H1 (cell line): ENCODE measurements at regions not wholly inside any gene's neighbourhood (a gene's known extent, or its start where the extent isn't known, plus 50 kb on each side); places are given as distances from the start of the nearest gene placed in this dataset.

Source experiments
- CTCF ChIA-PET: fragments of 300-600 bp; sonication (Branson Sonifier 250); formaldehyde crosslinking; loops from one replicate; lab custom pipeline; 2021; ENCODE audit not compliant: partially characterized antibody; lab: Charles Lee
- POLR2A ChIA-PET: fragments of 300-600 bp; sonication (Branson Sonifier 250); formaldehyde crosslinking; loops from one replicate; lab custom pipeline; 2021; ENCODE audit warnings: inconsistent platforms; ENCODE audit not compliant: partially characterized antibody; lab: Charles Lee
- DNase-seq, 2 experiments: peaks; one replicate each; pipeline versions ENCODE4 v3.0.0 to v3.0.0-alpha.2; 2010 to 2022; ENCODE audit warnings: low spot score in 2 of 2, low read depth in 1 of 2, mixed read lengths in 1 of 2
- FAIRE-seq: peaks from 2 replicates; lab custom pipeline; 2011; peaks lifted over from hg19 to GRCh38; lab: Jason Lieb, UNC
- H2AFZ ChIP-seq: 2 replicates; pipeline ENCODE4 v1.8.1; 2012; ENCODE audit warnings: low read length, inconsistent platforms
- H2AK5ac ChIP-seq: 2 replicates; pipeline ENCODE4 v1.6.1; 2013; ENCODE audit warnings: low read depth, low read length
- H2BK120ac ChIP-seq: replicated peaks from 2 replicates; pipeline ENCODE3; 2013; ENCODE audit warnings: low read depth, low read length, inconsistent platforms
- H2BK12ac ChIP-seq: 2 replicates; pipeline ENCODE4 v1.6.1; 2013; ENCODE audit warnings: low read depth, low read length
- H2BK15ac ChIP-seq: 2 replicates; pipeline ENCODE4 v1.6.1; 2013; ENCODE audit warnings: low read length
- H2BK20ac ChIP-seq: 2 replicates; pipeline ENCODE4 v1.6.1; 2013; ENCODE audit warnings: low read length
- H2BK5ac ChIP-seq: 2 replicates; pipeline ENCODE4 v1.6.1; 2013; ENCODE audit warnings: low read depth, low read length
- H3K14ac ChIP-seq: 2 replicates; pipeline ENCODE4 v1.6.1; 2013; ENCODE audit warnings: inconsistent platforms; ENCODE audit not compliant: insufficient read length
- H3K18ac ChIP-seq: 2 replicates; pipeline ENCODE4 v1.6.1; 2013; ENCODE audit warnings: low read length; ENCODE audit errors: extremely low read depth
- H3K23ac ChIP-seq: 2 replicates; pipeline ENCODE4 v1.6.1; 2013; ENCODE audit warnings: inconsistent platforms; ENCODE audit not compliant: insufficient read length
- H3K23me2 ChIP-seq: 2 replicates; pipeline ENCODE4 v1.6.1; 2013; ENCODE audit warnings: low read depth, low read length
- H3K27ac ChIP-seq: 2 replicates; pipeline ENCODE4 v1.6.1; 2011; ENCODE audit warnings: low read depth, low read length, inconsistent platforms
- H3K27me3 ChIP-seq, 4 experiments: replicated peaks in 1 of 4; 1 replicate in 1 of 4; 2 replicates in 3 of 4; pipeline versions ENCODE4 v1.6.1 to v1.8.1; 2011 to 2013; ENCODE audit warnings: low read length in 3 of 4, mild to moderate bottlenecking in 3 of 4, inconsistent platforms in 2 of 4, mixed read lengths in 2 of 4, moderate library complexity in 1 of 4; ENCODE audit not compliant: control insufficient read depth in 3 of 4, insufficient read depth in 3 of 4; ENCODE audit errors: extremely low read depth in 1 of 4
- H3K36me3 ChIP-seq, 4 experiments: 2 replicates each; pipeline versions ENCODE4 v1.6.1 to v1.8.1; 2011 to 2013; ENCODE audit warnings: mild to moderate bottlenecking in 4 of 4, low read length in 3 of 4, moderate library complexity in 2 of 4, control low read depth in 1 of 4, inconsistent platforms in 1 of 4; ENCODE audit not compliant: insufficient read depth in 4 of 4, control insufficient read depth in 2 of 4
- H3K4ac ChIP-seq: replicated peaks from 2 replicates; pipeline ENCODE3; 2013; ENCODE audit warnings: low read length, low read depth, mixed read lengths, inconsistent platforms; ENCODE audit not compliant: insufficient read length
- H3K4me1 ChIP-seq, 4 experiments: replicated peaks in 1 of 4; 1 replicate in 1 of 4; 2 replicates in 3 of 4; pipeline versions ENCODE4 v1.6.1 to v1.8.1; 2011 to 2013; ENCODE audit warnings: low read length in 3 of 4, inconsistent platforms in 2 of 4, mixed read lengths in 1 of 4; ENCODE audit not compliant: insufficient read depth in 4 of 4, control insufficient read depth in 3 of 4
- H3K4me2 ChIP-seq, 2 experiments: 2 replicates each; pipeline versions ENCODE4 v1.6.1 to v1.8.1; 2011 to 2013; ENCODE audit warnings: low read depth in 2 of 2, low read length in 2 of 2, control low read depth in 1 of 2, inconsistent platforms in 1 of 2, mild to moderate bottlenecking in 1 of 2; ENCODE audit not compliant: insufficient read depth in 1 of 2
- H3K4me3 ChIP-seq, 4 experiments: fragments of 200-600, 300-600 bp in 1 of 4; sonication (generic), shearing (Covaris generic), sonication (Bioruptor Twin) in 1 of 4; 2 replicates each; pipeline versions ENCODE4 v1.5.1 to v1.8.1; 2011 to 2016; ENCODE audit warnings: low read length in 4 of 4, low read depth in 3 of 4, control low read depth in 2 of 4, inconsistent platforms in 2 of 4, mild to moderate bottlenecking in 2 of 4, mixed read lengths in 1 of 4, moderate library complexity in 1 of 4; ENCODE audit not compliant: insufficient read depth in 2 of 4; ENCODE audit errors: extremely low read depth in 1 of 4
- H3K56ac ChIP-seq: replicated peaks from 2 replicates; pipeline ENCODE3; 2013; ENCODE audit warnings: low read depth, mild to moderate bottlenecking, mixed read lengths, low read length, inconsistent platforms; ENCODE audit not compliant: insufficient read length
- H3K79me1 ChIP-seq: 2 replicates; pipeline ENCODE4 v1.6.1; 2013; ENCODE audit warnings: low read depth, low read length, control low read depth
- H3K79me2 ChIP-seq, 2 experiments: 2 replicates each; pipeline versions ENCODE4 v1.6.1 to v1.8.1; 2012 to 2013; ENCODE audit warnings: low read length in 2 of 2, mild to moderate bottlenecking in 2 of 2, inconsistent platforms in 1 of 2; ENCODE audit not compliant: insufficient read depth in 2 of 2, control insufficient read depth in 1 of 2
- H3K9ac ChIP-seq, 4 experiments: replicated peaks in 1 of 4; 1 replicate in 1 of 4; 2 replicates in 3 of 4; pipeline versions ENCODE4 v1.6.1 to v1.8.1; 2011 to 2013; ENCODE audit warnings: low read depth in 3 of 4, low read length in 3 of 4, control low read depth in 2 of 4, mild to moderate bottlenecking in 2 of 4, moderate library complexity in 2 of 4, inconsistent platforms in 1 of 4; ENCODE audit errors: extremely low read depth in 1 of 4
- H3K9me3 ChIP-seq, 2 experiments: 2 replicates each; pipeline versions ENCODE4 v1.6.1 to v1.8.1; 2012 to 2013; ENCODE audit warnings: mild to moderate bottlenecking in 2 of 2, moderate library complexity in 2 of 2, control low read depth in 1 of 2, inconsistent platforms in 1 of 2, low read depth in 1 of 2, low read length in 1 of 2, mixed read lengths in 1 of 2; ENCODE audit not compliant: insufficient read depth in 2 of 2
- H4K20me1 ChIP-seq, 2 experiments: replicated peaks in 1 of 2; 2 replicates each; pipeline versions ENCODE3 to v1.8.1; 2011 to 2013; ENCODE audit warnings: inconsistent platforms in 2 of 2, low read length in 2 of 2, mild to moderate bottlenecking in 1 of 2; ENCODE audit not compliant: insufficient read depth in 2 of 2, control insufficient read depth in 1 of 2
- H4K5ac ChIP-seq: 2 replicates; pipeline ENCODE4 v1.6.1; 2013; ENCODE audit warnings: low read length, low read depth, mixed read lengths, inconsistent platforms; ENCODE audit not compliant: insufficient read length
- H4K8ac ChIP-seq: 2 replicates; pipeline ENCODE4 v1.8.0; 2013; ENCODE audit warnings: mild to moderate bottlenecking, moderate library complexity, low read length, inconsistent platforms; ENCODE audit not compliant: insufficient read depth; ENCODE audit errors: extremely low read depth
- H4K91ac ChIP-seq: replicated peaks from 2 replicates; pipeline ENCODE3; 2013; ENCODE audit warnings: low read length, mixed read lengths, inconsistent platforms; ENCODE audit not compliant: insufficient read length
- ATF3 ChIP-seq: IDR thresholded peaks from 2 replicates; pipeline ENCODE4 v1.6.1; 2011; ENCODE audit warnings: low read depth, mild to moderate bottlenecking, low read length; ENCODE audit not compliant: insufficient read depth
- CHD1 ChIP-seq: IDR thresholded peaks from 2 replicates; pipeline ENCODE4 v1.6.1; 2012; ENCODE audit warnings: low read depth, low read length, improper control_type of control experiment
- CTCF ChIP-seq, 3 experiments: IDR thresholded peaks; 1 replicate in 2 of 3; 2 replicates in 1 of 3; pipeline versions ENCODE4 v1.5.1 to v1.6.1; 2011; ENCODE audit warnings: low read length in 3 of 3, mild to moderate bottlenecking in 3 of 3, inconsistent platforms in 2 of 3, low read depth in 1 of 3, moderate library complexity in 1 of 3; ENCODE audit not compliant: insufficient read depth in 1 of 3; ENCODE audit errors: control extremely low read depth in 1 of 3
- NRF1 ChIP-seq: IDR thresholded peaks from 2 replicates; pipeline ENCODE4 v1.6.1; 2011; ENCODE audit warnings: mild to moderate bottlenecking, low read depth, low read length, improper control_type of control experiment
- SRF ChIP-seq: IDR thresholded peaks from 2 replicates; pipeline ENCODE4 v1.6.1; 2011; ENCODE audit warnings: mild to moderate bottlenecking, low read depth, low read length, moderate library complexity
- USF2 ChIP-seq: IDR thresholded peaks from 2 replicates; pipeline ENCODE4 v1.6.1; 2011; ENCODE audit warnings: low read length, improper control_type of control experiment
- WGBS, 2 experiments: shearing (Covaris generic) in 1 of 2; methylation state at CpG; one replicate each; pipeline versions ENCODE4 v1.1.6 to v1.1.7; 2013 to 2015; ENCODE audit warnings: low lambda C conversion rate in 2 of 2, mixed read lengths in 2 of 2, inconsistent platforms in 1 of 2, low coverage in 1 of 2, missing lambda C conversion rate in 1 of 2; ENCODE audit not compliant: insufficient replicate concordance in 2 of 2, insufficient coverage in 1 of 2, insufficient read length in 1 of 2; ENCODE audit errors: extremely low coverage in 1 of 2, missing lambda C conversion rate in 1 of 2; 5-methylcytosine and 5-hydroxymethylcytosine counted together

GRCh38 chr1:233443040-233443760 is 115.7 kb downstream of the MAP3K21 start:
- H2BK120ac ChIP-seq: no peak overlapping the region
- POLR2A ChIA-PET: no interaction called here
- no peaks in the 10 kb centered on the region for H3K79me2 ChIP-seq
- H3K23me2 ChIP-seq: no peaks in the 10 kb centered on the region
- H3K23ac ChIP-seq: no peak overlapping the region
- no peak overlapping the region for H4K91ac ChIP-seq
- H3K79me1 ChIP-seq: no peaks in the 10 kb centered on the region
- H3K56ac ChIP-seq: no peak overlapping the region
- H3K18ac ChIP-seq: no peak overlapping the region
- peaks cover 0 to 6% (median 2%) of the 10 kb centered on the region in 4 experiments; a peak in 2 of 7 replicates for H3K4me1 ChIP-seq
- no peak overlapping the region for H2BK12ac ChIP-seq
- H3K4me3 ChIP-seq: no peak overlapping the region
- FAIRE-seq (no peak), DNase-seq (no peak)
- H2AK5ac ChIP-seq: no peak overlapping the region
- no peak overlapping the region for H3K4me2 ChIP-seq
- H4K20me1 ChIP-seq: no peaks in the 10 kb centered on the region
- H3K36me3 ChIP-seq: no peaks in the 10 kb centered on the region
- H3K27me3 ChIP-seq: no peaks in the 10 kb centered on the region
- CTCF ChIA-PET: interaction anchor here (6.8 kb wide), 1 partner anchor 625 kb away, joined by 51 read pairs; no protein-coding TSS in a partner anchor
- TF ChIP-seq ATF3 (no peak), CHD1 (no peak), NRF1 (no peak), CTCF (IDR thresholded peaks at IDR 0.05; ENCODE audit: control extremely low read depth in 1 of 3, insufficient read depth in 1 of 3, low read depth in 1 of 3, low read length in 3 of 3) (no peak), SRF (no peak), USF2 (no peak)
- no peak overlapping the region for H2BK20ac ChIP-seq
- H4K8ac ChIP-seq: no peak overlapping the region
- no peak overlapping the region for H3K27ac ChIP-seq
- H4K5ac ChIP-seq: no peak overlapping the region
- no peak overlapping the region for H3K14ac ChIP-seq
- no peak overlapping the region for H3K4ac ChIP-seq
- 46% methylated on average over 2 of the region's 2 CpGs; no CpG with 5 or more reads in 1 of the 2 experiments for WGBS, 2 experiments
- no peak overlapping the region for H2AFZ ChIP-seq
- no peak overlapping the region for H2BK15ac ChIP-seq
- peaks cover 12 to 16% of the 10 kb centered on the region in 2 experiments for H3K9me3 ChIP-seq
- H2BK5ac ChIP-seq: no peak overlapping the region
- no peak overlapping the region for H3K9ac ChIP-seq
